Subcutaneous abdominal adipose tissue (tissue), 5 donors: ENCODE measurements at regions not wholly inside any gene's neighbourhood (a gene's known extent, or its start where the extent isn't known, plus 50 kb on each side); places are given as distances from the start of the nearest gene placed in this dataset.

Experiments used
- H3K27ac ChIP-seq: one replicate; pipeline ENCODE4 v1.7.0; 2013; ENCODE audit warnings: low read depth, mild to moderate bottlenecking, inconsistent platforms, low read length, moderate library complexity
- H3K27me3 ChIP-seq, 5 donors: one replicate each; pipeline ENCODE4 v1.7.0; 2013; ENCODE audit warnings: low read length in 5 of 5, inconsistent platforms in 1 of 5; ENCODE audit not compliant: control insufficient read depth in 5 of 5, insufficient read depth in 4 of 5
- H3K36me3 ChIP-seq, 5 donors: one replicate each; pipeline ENCODE4 v1.7.0; 2013; ENCODE audit warnings: low read length in 5 of 5; ENCODE audit not compliant: control insufficient read depth in 5 of 5, insufficient read depth in 5 of 5
- H3K4me1 ChIP-seq, 5 donors: one replicate each; pipeline ENCODE4 v1.7.0; 2013; ENCODE audit warnings: low read length in 5 of 5, mild to moderate bottlenecking in 3 of 5, moderate library complexity in 1 of 5; ENCODE audit not compliant: control insufficient read depth in 5 of 5, insufficient read depth in 5 of 5
- H3K4me3 ChIP-seq, 5 donors: one replicate each; pipeline ENCODE4 v1.7.0; 2013; ENCODE audit warnings: low read length in 5 of 5, low read depth in 1 of 5
- H3K9ac ChIP-seq, 5 donors: one replicate each; pipeline ENCODE4 v1.7.0; 2013; ENCODE audit warnings: low read length in 5 of 5, mild to moderate bottlenecking in 4 of 5, moderate library complexity in 3 of 5
- H3K9me3 ChIP-seq, 5 donors: one replicate each; pipeline ENCODE4 v1.7.0; 2013; ENCODE audit warnings: low read length in 5 of 5; ENCODE audit not compliant: control insufficient read depth in 5 of 5
- donor health status: healthy.
- donor health status: healthy.
- donor health status: healthy.
- donor health status: healthy.
- donor health status: healthy.

- no peak overlapping the region for H3K27ac ChIP-seq
- no peaks in the 10 kb centered on the region for H3K36me3 ChIP-seq
- H3K9me3 ChIP-seq, result peaks cover 0 to 10% (median 6%) of the 10 kb centered on the region in 5 donors
- no peaks in the 10 kb centered on the region for H3K27me3 ChIP-seq
- H3K4me1 ChIP-seq, result no peaks in the 10 kb centered on the region
- no peak overlapping the region for H3K9ac ChIP-seq
- H3K4me3 ChIP-seq, result no peak overlapping the region
Observed at GRCh38 chr9:12961276-12961809, 186.5 kb downstream of the LURAP1L start.

- peaks cover 0 to 5% (median 3%) of the 10 kb centered on the region in 5 donors for H3K9me3 ChIP-seq
- no peak overlapping the region for H3K27ac ChIP-seq
- H3K4me1 ChIP-seq, result no peaks in the 10 kb centered on the region
- no peak overlapping the region for H3K9ac ChIP-seq
- H3K36me3 ChIP-seq, result no peaks in the 10 kb centered on the region
- no peak overlapping the region for H3K4me3 ChIP-seq
- no peaks in the 10 kb centered on the region for H3K27me3 ChIP-seq
Observed at GRCh38 chr9:12963537-12963936, 188.7 kb downstream of the LURAP1L start.

GRCh38 chr9:12964271-12964670 lies 189.5 kb downstream of the LURAP1L start:
- Histone ChIP-seq H3K27ac (no peak overlapping the region), H3K27me3 (no peaks in the 10 kb centered on the region), H3K9me3 (no peaks in the 10 kb centered on the region), H3K4me1 (no peaks in the 10 kb centered on the region), H3K9ac (no peak overlapping the region), H3K4me3 (no peak overlapping the region), H3K36me3 (no peaks in the 10 kb centered on the region)

DNA sequence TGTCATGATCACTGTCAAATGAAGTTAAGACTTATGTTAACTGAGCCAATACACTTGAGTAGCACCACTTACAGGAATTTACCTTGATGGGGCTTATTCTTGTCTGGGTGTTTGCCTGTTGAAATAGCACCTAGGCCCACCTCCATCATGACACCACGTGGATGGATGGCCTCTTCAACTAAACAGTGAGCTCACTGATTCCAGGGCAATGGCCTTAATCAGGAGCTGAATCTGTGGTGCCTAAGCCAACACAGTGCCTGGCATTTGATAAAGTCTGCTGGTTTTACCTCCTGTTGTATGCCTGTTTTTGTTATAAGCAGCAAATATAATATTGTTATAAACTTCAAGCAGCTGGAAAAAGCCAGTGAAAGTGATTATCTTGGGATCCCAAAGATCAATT lies 190.5 kb downstream of the LURAP1L start:
- Histone ChIP-seq H3K27ac (no peak overlapping the region), H3K4me1 (no peaks in the 10 kb centered on the region), H3K36me3 (no peaks in the 10 kb centered on the region), H3K4me3 (no peak overlapping the region), H3K9me3 (no peaks in the 10 kb centered on the region), H3K27me3 (no peaks in the 10 kb centered on the region), H3K9ac (no peak overlapping the region)

GRCh38 chr9:12968093-12968492 lies 193.3 kb downstream of the LURAP1L start:
- Histone ChIP-seq H3K9me3 (no peaks in the 10 kb centered on the region), H3K4me1 (no peaks in the 10 kb centered on the region), H3K36me3 (no peaks in the 10 kb centered on the region), H3K27ac (no peak overlapping the region), H3K4me3 (no peak overlapping the region), H3K27me3 (no peaks in the 10 kb centered on the region), H3K9ac (no peak overlapping the region)

DNA sequence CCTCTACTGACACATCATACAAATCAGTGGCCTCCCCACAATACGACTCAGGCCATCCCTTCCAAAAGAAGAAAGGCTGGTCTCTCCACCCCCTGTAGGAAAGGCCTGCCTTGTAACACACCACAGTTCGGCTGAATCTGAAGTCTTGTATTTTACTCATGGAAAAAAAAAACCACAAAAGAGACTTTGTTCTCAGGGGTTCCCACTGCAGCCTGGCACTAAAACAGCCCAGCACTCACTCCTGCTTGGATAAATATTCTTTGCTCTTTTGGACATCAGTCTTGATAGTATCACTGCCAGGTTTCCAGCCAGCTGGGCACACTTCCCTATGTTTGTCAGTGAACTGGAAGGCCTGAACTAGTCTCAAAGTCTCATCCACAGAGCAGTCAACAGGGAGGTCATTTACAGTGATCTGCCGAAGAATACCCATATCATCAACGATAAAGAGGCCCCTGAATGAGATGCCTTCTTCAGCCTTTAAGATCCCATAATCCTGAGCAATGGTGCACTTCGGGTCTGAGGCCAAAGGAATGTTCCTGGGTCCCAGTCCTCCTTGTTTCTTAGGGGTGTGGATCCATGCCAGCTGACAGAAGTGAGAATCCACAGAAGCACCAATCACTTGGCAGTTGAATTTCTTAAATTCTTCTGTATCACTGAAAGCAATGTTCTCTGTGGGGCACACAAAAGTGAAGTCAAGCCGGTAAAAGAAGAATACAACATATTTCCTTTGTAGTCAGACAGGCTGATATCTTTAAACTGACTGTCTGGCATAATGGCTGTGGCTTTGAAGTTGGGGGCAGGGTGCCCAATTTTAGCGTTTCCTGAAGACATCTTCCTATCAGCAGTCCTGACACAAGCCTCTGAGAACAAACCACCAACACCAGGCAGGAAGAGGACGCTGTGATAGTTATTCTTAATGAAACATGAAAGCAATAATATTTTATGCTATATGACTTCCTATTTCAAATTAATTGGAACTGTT lies 198.1 kb downstream of the LURAP1L start:
- Histone ChIP-seq H3K36me3 (no peaks in the 10 kb centered on the region), H3K4me3 (no peak overlapping the region), H3K27me3 (no peaks in the 10 kb centered on the region), H3K27ac (no peak overlapping the region), H3K4me1 (no peaks in the 10 kb centered on the region), H3K9me3 (no peaks in the 10 kb centered on the region), H3K9ac (no peak overlapping the region)

GRCh38 chr9:12973710-12974109 lies 198.9 kb downstream of the LURAP1L start:
- Histone ChIP-seq H3K4me3 (no peak overlapping the region), H3K9me3 (no peaks in the 10 kb centered on the region), H3K27me3 (no peaks in the 10 kb centered on the region), H3K4me1 (no peaks in the 10 kb centered on the region), H3K9ac (no peak overlapping the region), H3K36me3 (no peaks in the 10 kb centered on the region), H3K27ac (no peak overlapping the region)

- Histone ChIP-seq H3K9me3 (no peaks in the 10 kb centered on the region), H3K4me3 (no peak overlapping the region), H3K4me1 (no peaks in the 10 kb centered on the region), H3K9ac (no peak overlapping the region), H3K36me3 (no peaks in the 10 kb centered on the region), H3K27me3 (no peaks in the 10 kb centered on the region), H3K27ac (no peak overlapping the region)
Observed at GRCh38 chr9:12974671-12975070, 199.9 kb downstream of the LURAP1L start.

GRCh38 chr9:12975496-12975895 lies 200.7 kb downstream of the LURAP1L start:
- Histone ChIP-seq H3K9me3 (no peaks in the 10 kb centered on the region), H3K9ac (no peak overlapping the region), H3K27ac (no peak overlapping the region), H3K4me3 (no peak overlapping the region), H3K27me3 (no peaks in the 10 kb centered on the region), H3K4me1 (no peaks in the 10 kb centered on the region), H3K36me3 (no peaks in the 10 kb centered on the region)

GRCh38 chr9:12980085-12980851 lies 205.4 kb downstream of the LURAP1L start:
- Histone ChIP-seq H3K27me3 (no peaks in the 10 kb centered on the region), H3K9me3 (peaks cover 0 to 9% (median 0%) of the 10 kb centered on the region in 5 donors), H3K27ac (no peak overlapping the region), H3K4me3 (no peak overlapping the region), H3K9ac (no peak overlapping the region), H3K36me3 (no peaks in the 10 kb centered on the region), H3K4me1 (no peaks in the 10 kb centered on the region)
